B cell (primary cell): ENCODE measurements at regions not wholly inside any gene's neighbourhood (a gene's known extent, or its start where the extent isn't known, plus 50 kb on each side); places are given as distances from the start of the nearest gene placed in this dataset.

Experiments used
- ATAC-seq: fragments of 200-7000 bp; cut with Tn5 transposase; one replicate; pipeline ENCODE4 v1.10.0; 2021; ENCODE audit warnings: low read depth, mild to moderate bottlenecking, moderate number of reproducible peaks, moderate library complexity
- CTCF ChIA-PET: fragments of 350-600 bp; sonication (Branson Sonifier 250); formaldehyde crosslinking; loops from one replicate; lab custom pipeline; 2021; ENCODE audit warnings: antibody characterized with exemption, inconsistent platforms; lab: Charles Lee
- POLR2A ChIA-PET: fragments of 350-600 bp; sonication (Branson Sonifier 250); formaldehyde crosslinking; loops from one replicate; lab custom pipeline; 2021; ENCODE audit warnings: antibody characterized with exemption; lab: Charles Lee
- DNase-seq: peaks from one replicate; pipeline ENCODE4 v3.0.0; 2013
- H2AFZ ChIP-seq: 2 replicates; pipeline ENCODE4 v1.6.1; 2012; ENCODE audit warnings: mild to moderate bottlenecking, low read depth, low read length; ENCODE audit not compliant: insufficient read depth, poor library complexity, severe bottlenecking
- H3K27ac ChIP-seq, 2 donors: 1 replicate in 1 of 2; 2 replicates in 1 of 2; pipeline ENCODE4 v1.5.1; 2012 to 2013; ENCODE audit warnings: low read length in 2 of 2, mild to moderate bottlenecking in 2 of 2, moderate library complexity in 1 of 2
- H3K27me3 ChIP-seq, 4 experiments: fragments of 200-600 bp in 1 of 4; sonication (generic) in 1 of 4; replicated peaks in 1 of 4; 1 replicate in 2 of 4; 2 replicates in 2 of 4; pipeline versions ENCODE4 v1.6.1 to v1.7.0; 2013 to 2016; ENCODE audit warnings: low read length in 3 of 4, mild to moderate bottlenecking in 2 of 4, mixed read lengths in 1 of 4, moderate library complexity in 1 of 4; ENCODE audit not compliant: insufficient read depth in 4 of 4, control insufficient read depth in 3 of 4; ENCODE audit errors: control extremely low read depth in 1 of 4
- H3K36me3 ChIP-seq, 2 experiments: replicated peaks in 1 of 2; 1 replicate in 1 of 2; 2 replicates in 1 of 2; pipeline versions ENCODE4 v1.6.1 to v1.7.1; 2013; ENCODE audit warnings: low read length in 1 of 2; ENCODE audit not compliant: insufficient read depth in 2 of 2, control insufficient read depth in 1 of 2; ENCODE audit errors: control extremely low read depth in 1 of 2, extremely low read depth in 1 of 2
- H3K4me1 ChIP-seq, 2 donors: fragments of 200-600 bp in 1 of 2; sonication (generic) in 1 of 2; 1 replicate in 1 of 2; 2 replicates in 1 of 2; pipeline versions ENCODE4 v1.5.1 to v1.6.1; 2013 to 2017; ENCODE audit warnings: low read length in 2 of 2; ENCODE audit not compliant: control insufficient read depth in 2 of 2, insufficient read depth in 2 of 2
- H3K4me2 ChIP-seq: replicated peaks from 2 replicates; pipeline ENCODE3; 2012; ENCODE audit warnings: mild to moderate bottlenecking, low read depth, low read length; ENCODE audit not compliant: poor library complexity, severe bottlenecking
- H3K4me3 ChIP-seq, 5 experiments: fragments of 200-600 bp in 1 of 5; sonication (generic) in 1 of 5; 1 replicate in 3 of 5; 2 replicates in 2 of 5; pipeline versions ENCODE4 v1.5.1 to v1.7.0; 2011 to 2016; ENCODE audit warnings: low read length in 4 of 5, mild to moderate bottlenecking in 4 of 5, low read depth in 2 of 5, control low read depth in 1 of 5, moderate library complexity in 1 of 5; ENCODE audit not compliant: insufficient read depth in 1 of 5; ENCODE audit errors: control extremely low read depth in 1 of 5, extremely low read depth in 1 of 5
- H3K79me2 ChIP-seq: fragments of 200-600 bp; sonication (generic); one replicate; pipeline ENCODE4 v1.6.0; 2016; ENCODE audit warnings: low read length; ENCODE audit not compliant: control insufficient read depth, insufficient read depth
- H3K9ac ChIP-seq: fragments of 200-600 bp; sonication (generic); 2 replicates; pipeline ENCODE4 v1.6.1; 2017; ENCODE audit warnings: mild to moderate bottlenecking, low read length, moderate library complexity
- H3K9me3 ChIP-seq, 3 donors: one replicate each; pipeline versions ENCODE4 v1.6.1 to v1.7.1; 2013; ENCODE audit warnings: low read length in 2 of 3; ENCODE audit not compliant: control insufficient read depth in 2 of 3, insufficient read depth in 1 of 3; ENCODE audit errors: control extremely low read depth in 1 of 3
- H4K20me1 ChIP-seq: 2 replicates; pipeline ENCODE4 v1.6.0; 2012; ENCODE audit warnings: mild to moderate bottlenecking, low read length; ENCODE audit not compliant: insufficient read depth, control insufficient read depth, poor library complexity, severe bottlenecking
- H3K27ac Mint-ChIP-seq: one replicate; pipeline ENCODE4 v1.8.0; 2021; ENCODE audit warnings: mixed read lengths
- H3K27me3 Mint-ChIP-seq: one replicate; pipeline ENCODE4 v1.8.0; 2021; ENCODE audit warnings: mixed read lengths
- H3K4me1 Mint-ChIP-seq: one replicate; pipeline ENCODE4 v1.8.0; 2021; ENCODE audit warnings: mixed read lengths
- H3K4me3 Mint-ChIP-seq: one replicate; pipeline ENCODE4 v1.8.0; 2021; ENCODE audit warnings: mixed read lengths
- H3K9me3 Mint-ChIP-seq: one replicate; pipeline ENCODE4 v1.8.0; 2022; ENCODE audit warnings: mixed read lengths; ENCODE audit not compliant: insufficient read depth
- EZH2 ChIP-seq: IDR thresholded peaks from 2 replicates; pipeline ENCODE4 v1.6.1; 2012; ENCODE audit warnings: borderline replicate concordance, low read depth, mild to moderate bottlenecking, moderate library complexity, low read length; ENCODE audit not compliant: insufficient read depth, poor library complexity, severe bottlenecking
- WGBS: methylation state at CpG from one replicate; pipeline ENCODE4 v1.1.5; 2013; ENCODE audit warnings: missing lambda C conversion rate; ENCODE audit not compliant: insufficient coverage; 5-methylcytosine and 5-hydroxymethylcytosine counted together
- intact Hi-C: fragments of 100-400 bp; cut with micrococcal nuclease; formaldehyde crosslinking; loops from one replicate; pipeline ENCODE4 v1.10.0; 2022
- TF ChIP-seq, protein P1 (sequence below): fragments of 200-600 bp; IDR thresholded peaks from one replicate; pipeline ENCODE4 v1.8.0; 2022; ENCODE audit warnings: antibody characterized with exemption, mild to moderate bottlenecking

DNA sequence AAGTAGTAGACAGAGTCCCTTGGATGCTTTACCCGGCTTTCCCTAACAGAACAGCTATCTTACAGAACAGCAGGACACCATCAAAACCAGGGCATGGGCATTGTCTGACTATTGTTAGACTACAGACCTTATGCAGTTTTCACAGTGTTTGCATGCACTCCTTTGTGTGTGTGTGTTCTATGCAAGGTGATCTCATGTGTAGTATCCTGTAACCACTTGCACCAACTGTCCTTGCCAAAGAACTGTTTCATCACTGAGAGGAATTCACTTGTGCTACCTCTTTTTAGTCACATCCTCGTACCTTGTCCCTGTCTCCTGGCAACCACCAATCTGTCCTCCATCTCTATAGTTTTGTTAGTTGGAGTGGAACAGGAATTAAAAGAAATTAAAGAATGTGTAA lies 183.6 kb upstream of the PZP start:
- H3K4me2 ChIP-seq: no peak overlapping the region
- H3K9me3 ChIP-seq: no peaks in the 10 kb centered on the region
- ChIA-PET CTCF (no interaction called here), POLR2A (no interaction called here)
- no peaks in the 10 kb centered on the region for H4K20me1 ChIP-seq
- H3K4me3 Mint-ChIP-seq: no peak overlapping the region
- H3K4me1 Mint-ChIP-seq: peaks cover 23% of the 10 kb centered on the region
- no peak overlapping the region for H2AFZ ChIP-seq
- DNase-seq (no peak), ATAC-seq (no peak)
- no peaks in the 10 kb centered on the region for H3K27me3 Mint-ChIP-seq
- H3K4me3 ChIP-seq: no peak overlapping the region
- no CpG with 5 or more reads among the region's 2 CpGs for WGBS
- no peaks in the 10 kb centered on the region for H3K27me3 ChIP-seq
- H3K36me3 ChIP-seq: no peaks in the 10 kb centered on the region
- TF ChIP-seq, protein P1, sequence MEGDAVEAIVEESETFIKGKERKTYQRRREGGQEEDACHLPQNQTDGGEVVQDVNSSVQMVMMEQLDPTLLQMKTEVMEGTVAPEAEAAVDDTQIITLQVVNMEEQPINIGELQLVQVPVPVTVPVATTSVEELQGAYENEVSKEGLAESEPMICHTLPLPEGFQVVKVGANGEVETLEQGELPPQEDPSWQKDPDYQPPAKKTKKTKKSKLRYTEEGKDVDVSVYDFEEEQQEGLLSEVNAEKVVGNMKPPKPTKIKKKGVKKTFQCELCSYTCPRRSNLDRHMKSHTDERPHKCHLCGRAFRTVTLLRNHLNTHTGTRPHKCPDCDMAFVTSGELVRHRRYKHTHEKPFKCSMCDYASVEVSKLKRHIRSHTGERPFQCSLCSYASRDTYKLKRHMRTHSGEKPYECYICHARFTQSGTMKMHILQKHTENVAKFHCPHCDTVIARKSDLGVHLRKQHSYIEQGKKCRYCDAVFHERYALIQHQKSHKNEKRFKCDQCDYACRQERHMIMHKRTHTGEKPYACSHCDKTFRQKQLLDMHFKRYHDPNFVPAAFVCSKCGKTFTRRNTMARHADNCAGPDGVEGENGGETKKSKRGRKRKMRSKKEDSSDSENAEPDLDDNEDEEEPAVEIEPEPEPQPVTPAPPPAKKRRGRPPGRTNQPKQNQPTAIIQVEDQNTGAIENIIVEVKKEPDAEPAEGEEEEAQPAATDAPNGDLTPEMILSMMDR: no peak
- TF ChIP-seq EZH2: no peak
- H3K79me2 ChIP-seq: no peaks in the 10 kb centered on the region
- H3K4me1 ChIP-seq: peaks cover 17 to 21% of the 10 kb centered on the region in 2 donors
- no peak overlapping the region for H3K27ac Mint-ChIP-seq
- intact Hi-C loops: no loop called here
- H3K27ac ChIP-seq: no peak overlapping the region
- no peaks in the 10 kb centered on the region for H3K9me3 Mint-ChIP-seq
- H3K9ac ChIP-seq: no peak overlapping the region

DNA sequence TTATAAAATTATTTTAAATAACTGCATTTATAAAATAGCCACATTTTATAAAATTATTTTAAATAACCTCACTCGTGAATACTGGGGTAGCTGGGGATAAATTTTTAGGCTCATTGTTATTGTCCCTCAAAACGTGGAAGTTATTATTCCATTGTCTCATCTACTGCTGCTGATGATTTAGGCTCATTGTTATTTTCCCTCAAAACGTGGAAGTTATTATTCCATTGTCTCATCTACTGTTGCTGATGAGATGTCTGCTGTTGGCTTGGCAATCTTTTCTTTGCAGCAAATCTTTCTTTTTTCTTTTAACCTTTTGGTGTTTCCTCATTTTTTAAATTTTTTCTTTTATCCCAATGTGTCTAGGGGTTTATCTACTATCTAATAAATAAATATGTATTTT lies 182.6 kb upstream of the PZP start:
- CTCF ChIA-PET: no interaction called here
- no peak for TF ChIP-seq EZH2
- TF ChIP-seq, protein P1: no peak
- no peaks in the 10 kb centered on the region for H3K27me3 ChIP-seq
- ATAC-seq (no peak), DNase-seq (no peak)
- H3K36me3 ChIP-seq: no peaks in the 10 kb centered on the region
- H3K4me2 ChIP-seq: no peak overlapping the region
- POLR2A ChIA-PET: no interaction called here
- intact Hi-C loops: no loop called here
- no peaks in the 10 kb centered on the region for H3K79me2 ChIP-seq
- Mint-ChIP-seq H3K4me1 (peaks cover 23% of the 10 kb centered on the region), H3K9me3 (no peaks in the 10 kb centered on the region), H3K4me3 (no peak overlapping the region), H3K27ac (no peak overlapping the region), H3K27me3 (no peaks in the 10 kb centered on the region)
- H3K4me1 ChIP-seq: peaks cover 17 to 21% of the 10 kb centered on the region in 2 donors
- H4K20me1 ChIP-seq: no peaks in the 10 kb centered on the region
- WGBS: no CpG with 5 or more reads among the region's 3 CpGs
- H3K27ac ChIP-seq: no peak overlapping the region
- no peaks in the 10 kb centered on the region for H3K9me3 ChIP-seq
- H3K9ac ChIP-seq: no peak overlapping the region
- no peak overlapping the region for H3K4me3 ChIP-seq
- H2AFZ ChIP-seq: no peak overlapping the region
